HG03064 (cell line): ENCODE measurements at regions not wholly inside any gene's neighbourhood (a gene's known extent, or its start where the extent isn't known, plus 50 kb on each side); places are given as distances from the start of the nearest gene placed in this dataset.
A peak's percentile ranks its signal among the peaks of the same experiment; 100 is the strongest.

Experiments
- ATAC-seq: cut with Tn5 transposase; IDR thresholded peaks from one replicate; pipeline ENCODE4 v1.9.1; 2021; ENCODE audit warnings: low read depth; ENCODE audit not compliant: unreplicated experiment

DNA sequence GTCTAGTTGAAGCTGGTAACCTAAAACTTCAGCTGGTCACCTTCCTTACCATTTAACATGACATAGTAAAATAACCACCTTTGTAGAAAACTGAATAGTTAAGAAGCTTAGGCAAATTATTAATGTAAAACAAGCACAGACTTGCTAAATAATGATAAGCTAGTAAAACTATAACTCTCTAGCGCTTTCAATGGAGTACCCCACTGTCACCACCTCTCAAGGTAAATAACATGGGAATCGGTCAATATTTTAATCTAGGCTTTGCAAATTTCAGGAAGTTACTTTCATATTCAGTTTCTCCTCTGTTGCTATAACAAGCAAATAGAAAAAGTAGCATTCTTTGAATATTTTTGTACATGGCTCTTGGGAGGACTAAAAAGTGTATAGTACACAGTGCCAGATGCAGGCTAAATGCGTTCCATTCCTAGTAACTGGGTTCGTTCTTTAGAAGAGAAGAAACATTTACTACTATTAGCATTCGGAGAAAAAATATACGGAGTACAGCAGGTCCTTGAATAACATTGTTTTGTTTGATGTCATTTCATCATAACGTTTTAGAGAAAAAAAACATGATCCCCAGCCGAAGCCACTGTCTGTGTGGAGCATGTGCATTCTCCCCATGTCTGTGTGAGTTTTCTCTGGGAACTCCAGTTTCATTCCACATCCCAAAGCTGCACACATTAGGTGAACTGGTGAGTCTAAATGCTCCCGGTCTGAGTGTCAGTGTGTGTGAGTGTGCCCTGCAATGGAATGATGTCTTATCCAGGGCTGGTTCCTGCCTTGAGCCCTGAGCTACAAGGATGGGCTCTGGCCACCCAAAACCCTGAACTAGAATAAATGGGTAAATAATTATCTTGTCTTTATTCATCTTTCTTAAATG lies 52.5 kb downstream of the EPRS1 start:
- ATAC-seq, result no peak

- no peak for ATAC-seq
These were observed 54.4 kb downstream of the EPRS1 start for GRCh38 chr1:219991919-219992318.

GRCh38 chr1:219991511-219991810 lies 54.8 kb downstream of the EPRS1 start:
- no peak for ATAC-seq

DNA sequence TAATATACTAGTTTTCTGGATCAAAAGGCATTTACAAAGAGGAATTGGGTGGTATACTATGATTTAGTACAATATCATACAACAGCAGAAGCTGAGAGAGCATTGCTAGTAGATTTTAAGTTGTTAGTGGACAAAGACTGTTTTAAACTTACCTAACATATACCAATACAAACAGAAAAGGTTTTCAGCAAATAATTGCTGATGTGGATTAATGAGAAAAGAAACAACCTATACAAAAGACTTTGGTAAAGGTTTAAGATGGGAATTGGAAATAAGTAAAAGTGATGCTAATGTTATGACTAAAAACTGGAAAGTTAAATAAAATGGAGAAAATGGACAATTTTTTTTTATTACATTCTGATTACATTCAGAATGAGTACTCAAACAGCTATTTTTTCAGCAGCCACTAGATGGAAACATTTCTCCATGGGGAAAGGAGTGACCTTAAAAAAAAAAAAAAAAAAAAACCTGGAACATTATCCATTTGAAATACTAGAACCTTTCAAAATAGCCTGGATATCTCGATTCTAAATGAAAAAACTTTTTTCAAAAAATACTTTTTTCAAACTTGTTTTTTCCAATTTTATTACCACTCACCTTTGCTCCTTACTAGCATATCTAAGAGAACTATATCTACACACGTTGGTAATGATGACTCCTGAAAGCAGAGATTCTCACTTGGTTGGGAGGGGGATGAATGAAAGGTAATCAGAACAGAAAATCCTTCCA lies 55.4 kb downstream of the EPRS1 start:
- no peak for ATAC-seq

GRCh38 chr1:219989766-219990165 lies 56.5 kb downstream of the EPRS1 start:
- no peak for ATAC-seq

GRCh38 chr1:219988818-219989217 lies 57.5 kb downstream of the EPRS1 start:
- no peak for ATAC-seq

DNA sequence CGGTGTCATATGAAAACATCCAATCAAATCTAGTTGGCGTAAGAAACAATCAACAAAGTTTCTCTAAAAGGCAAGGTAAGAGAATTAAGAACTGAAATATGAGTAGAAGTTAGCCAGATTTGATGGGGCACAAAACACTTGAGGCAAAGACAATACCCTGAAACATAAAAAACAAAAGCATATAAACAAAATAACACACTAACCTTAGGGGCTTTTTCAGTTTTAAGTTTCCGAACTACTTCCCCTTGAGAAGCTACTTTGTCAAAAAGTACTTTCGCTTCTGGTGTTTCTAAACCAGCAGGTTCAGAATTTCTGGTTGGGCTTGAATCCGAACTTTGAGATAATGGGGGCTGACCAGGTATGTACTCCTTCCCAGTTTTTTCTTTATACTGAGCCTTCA lies 57.9 kb downstream of the EPRS1 start:
- ATAC-seq, result peak; percentile 67

GRCh38 chr1:219987325-219987724 lies 59.0 kb upstream of the SLC30A10 start:
- ATAC-seq, result no peak

- peak; percentile 47 for ATAC-seq
These were observed 56.8 kb upstream of the SLC30A10 start for GRCh38 chr1:219985169-219985568.
